ENCODE measurements at regions not wholly inside any gene's neighbourhood (a gene's known extent, or its start where the extent isn't known, plus 50 kb on each side); places are given as distances from the start of the nearest gene placed in this dataset.

DNA sequence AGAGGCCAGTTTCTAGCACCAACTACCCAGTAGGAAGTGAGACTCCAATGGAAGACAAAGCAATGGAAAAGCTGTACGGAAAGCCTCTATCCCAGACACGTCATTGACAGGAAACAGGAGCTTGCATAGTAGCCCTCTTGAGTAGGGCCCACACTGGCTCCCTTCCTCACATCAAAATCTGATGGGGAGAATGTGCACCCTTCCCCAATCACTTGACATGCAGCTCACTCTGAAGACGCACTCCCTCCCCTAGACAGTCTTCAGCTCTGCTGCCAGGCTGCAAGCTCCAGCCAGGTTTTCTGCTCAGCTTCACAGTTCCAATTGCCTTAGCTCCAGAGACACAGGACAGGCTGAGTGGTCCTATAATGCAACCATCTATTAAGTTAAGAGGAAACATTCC lies 567.8 kb downstream of the EPHB1 start:
- Mint-ChIP-seq H3K36me3 (ENCODE audit: low read depth) (no peaks in the 10 kb centered on the region), H3K4me1 (no peaks in the 10 kb centered on the region), H3K4me3 (no peak overlapping the region), H3K27me3 (no peaks in the 10 kb centered on the region), H3K27ac (no peak overlapping the region), H3K9me3 (ENCODE audit: low read depth) (no peaks in the 10 kb centered on the region)
- POLR2A ChIA-PET, result no interaction called here
- intact Hi-C loops (cut with DNase I, micrococcal nuclease), result no loop called here
- ATAC-seq (no peak), DNase-seq (no peak)
- CTCF ChIA-PET, result no interaction called here

DNA sequence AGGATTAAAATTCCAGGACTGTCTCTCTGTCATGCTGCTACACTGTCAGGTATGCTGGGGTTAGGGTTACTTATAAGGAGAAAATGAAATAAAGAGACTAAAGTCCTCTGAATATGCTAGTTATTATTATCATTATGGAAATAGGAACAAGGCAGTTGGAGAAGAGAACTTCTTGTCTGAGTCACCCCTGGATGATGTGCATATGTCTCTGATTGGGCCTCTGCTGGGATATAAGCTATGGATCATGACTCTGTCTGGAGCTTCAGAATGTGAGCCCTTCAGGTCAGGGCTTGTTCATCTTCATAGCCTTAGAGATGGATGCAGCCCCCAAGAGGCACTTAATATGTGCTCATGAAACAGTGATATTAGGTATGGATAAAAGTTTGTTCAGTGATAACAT lies 569.6 kb downstream of the EPHB1 start:
- no peak overlapping the region for H3K27ac Mint-ChIP-seq
- no peaks in the 10 kb centered on the region for H3K27me3 Mint-ChIP-seq
- no peak overlapping the region for H3K4me3 Mint-ChIP-seq
- H3K36me3 Mint-ChIP-seq (ENCODE audit: low read depth), result no peaks in the 10 kb centered on the region
- no peak for DNase-seq
- CTCF ChIA-PET, result no interaction called here
- POLR2A ChIA-PET, result no interaction called here
- no peaks in the 10 kb centered on the region for H3K9me3 Mint-ChIP-seq (ENCODE audit: low read depth)
- no peaks in the 10 kb centered on the region for H3K4me1 Mint-ChIP-seq
- intact Hi-C loops (cut with DNase I, micrococcal nuclease), result no loop called here
- no peak for ATAC-seq

DNA sequence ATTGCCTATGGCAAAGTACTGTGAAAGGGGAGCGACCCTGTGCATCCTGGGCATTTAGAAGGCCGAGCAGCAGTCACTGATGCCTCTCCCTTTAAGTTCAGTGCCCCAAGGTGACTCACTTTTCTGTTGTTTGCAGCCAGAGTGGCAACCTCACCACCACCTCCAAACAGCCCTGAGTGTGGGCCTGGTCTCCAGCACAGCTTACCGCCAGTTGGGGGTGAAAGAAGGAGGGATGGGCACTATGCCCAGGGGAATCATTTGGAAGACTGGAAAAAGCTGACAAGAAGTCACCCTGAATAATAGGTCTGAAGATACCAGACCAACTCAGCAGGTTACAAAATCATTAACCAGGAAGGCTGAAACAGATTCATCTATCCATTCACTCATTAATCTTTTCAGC lies 571.8 kb downstream of the EPHB1 start:
- H3K27ac Mint-ChIP-seq, result no peak overlapping the region
- ATAC-seq, result no peak
- intact Hi-C loops (cut with DNase I, micrococcal nuclease), result no loop called here
- POLR2A ChIA-PET, result interaction anchor here (0.6 to 0.7 kb wide), 2 partner anchors 8 kb away, joined by 3 to 4 read pairs; no protein-coding TSS in a partner anchor
- H3K9me3 Mint-ChIP-seq (ENCODE audit: low read depth), result no peaks in the 10 kb centered on the region
- DNase-seq, result no peak
- no peaks in the 10 kb centered on the region for H3K27me3 Mint-ChIP-seq
- no peaks in the 10 kb centered on the region for H3K36me3 Mint-ChIP-seq (ENCODE audit: low read depth)
- H3K4me3 Mint-ChIP-seq, result no peak overlapping the region
- no peaks in the 10 kb centered on the region for H3K4me1 Mint-ChIP-seq
- CTCF ChIA-PET, result interaction anchor here (0.7 kb wide), 1 partner anchor 664 kb away, joined by 3 read pairs; no protein-coding TSS in a partner anchor

DNA sequence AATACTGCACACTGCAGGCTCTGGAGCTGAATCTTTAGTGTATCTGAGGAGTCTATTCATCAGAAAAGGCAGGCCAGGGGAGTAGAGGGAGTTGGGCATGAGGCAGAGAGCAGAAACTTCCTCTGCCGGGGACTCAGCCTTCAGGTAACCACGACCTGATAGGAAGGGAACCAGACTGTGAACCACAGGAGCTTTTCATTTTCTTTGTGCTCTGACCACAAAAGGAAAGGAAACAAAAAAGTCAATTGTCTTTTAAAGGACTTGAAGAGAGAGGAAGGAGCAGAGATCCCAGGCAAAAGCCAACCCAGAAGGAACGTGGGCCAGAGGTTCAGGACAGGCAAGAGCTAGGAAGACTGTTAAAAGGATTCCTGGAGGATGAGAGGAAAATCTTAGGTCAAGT lies 573.3 kb downstream of the EPHB1 start:
- Mint-ChIP-seq H3K4me1 (no peaks in the 10 kb centered on the region), H3K36me3 (ENCODE audit: low read depth) (no peaks in the 10 kb centered on the region), H3K9me3 (ENCODE audit: low read depth) (no peaks in the 10 kb centered on the region), H3K27me3 (no peaks in the 10 kb centered on the region), H3K4me3 (no peak overlapping the region), H3K27ac (no peak overlapping the region)
- ATAC-seq, result no peak
- CTCF ChIA-PET, result no interaction called here
- POLR2A ChIA-PET, result no interaction called here
- no peak for DNase-seq
- intact Hi-C loops (cut with DNase I, micrococcal nuclease), result no loop called here

DNA sequence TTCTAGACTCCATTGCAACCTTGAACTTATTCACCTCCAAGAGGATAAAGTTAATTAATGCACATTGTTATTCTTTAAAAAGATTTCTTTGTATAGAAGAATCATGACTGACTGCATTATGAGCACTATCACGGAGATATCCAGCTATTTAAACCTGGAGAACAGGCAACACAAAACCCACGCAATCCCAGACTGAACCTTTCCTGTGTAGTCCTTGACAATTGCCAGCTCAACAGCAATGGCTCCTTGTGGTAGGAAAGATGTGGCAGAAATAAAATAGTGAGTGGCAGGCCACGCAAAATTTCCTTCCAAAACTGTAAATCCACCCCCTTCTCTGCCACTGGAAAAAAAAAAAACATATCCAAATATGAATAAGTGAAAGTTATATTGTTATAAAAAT lies 573.7 kb downstream of the EPHB1 start:
- Mint-ChIP-seq H3K4me1 (no peaks in the 10 kb centered on the region), H3K4me3 (no peak overlapping the region), H3K27me3 (no peaks in the 10 kb centered on the region), H3K36me3 (ENCODE audit: low read depth) (no peaks in the 10 kb centered on the region), H3K9me3 (ENCODE audit: low read depth) (no peaks in the 10 kb centered on the region), H3K27ac (no peak overlapping the region)
- no peak for DNase-seq
- ChIA-PET CTCF (no interaction called here), POLR2A (no interaction called here)
- intact Hi-C loops (cut with DNase I, micrococcal nuclease), result no loop called here
- ATAC-seq, result no peak

DNA sequence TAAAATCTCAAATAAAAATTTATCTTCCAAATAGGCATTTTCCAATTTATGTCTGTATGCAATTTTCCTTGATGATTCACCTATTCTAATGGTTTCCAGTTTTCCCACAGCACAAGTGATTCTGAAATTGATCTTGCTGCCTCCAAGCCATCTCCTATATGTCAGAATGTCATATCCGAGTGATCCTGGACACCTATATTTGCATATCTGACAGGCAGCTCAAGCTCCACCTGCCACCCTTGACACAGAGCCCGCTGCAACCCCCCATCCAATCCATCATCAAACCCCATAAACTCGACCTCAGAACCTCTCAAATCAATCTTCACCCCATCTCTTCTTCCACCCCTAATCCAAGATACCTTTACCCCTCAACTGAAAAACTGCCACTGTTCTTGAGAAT lies 579.5 kb downstream of the EPHB1 start:
- no peak for DNase-seq
- Mint-ChIP-seq H3K4me3 (no peak overlapping the region), H3K36me3 (ENCODE audit: low read depth) (no peaks in the 10 kb centered on the region), H3K27me3 (peaks cover 3% of the 10 kb centered on the region), H3K4me1 (no peaks in the 10 kb centered on the region), H3K9me3 (ENCODE audit: low read depth) (peaks cover 10% of the 10 kb centered on the region), H3K27ac (no peak overlapping the region)
- intact Hi-C loops (cut with DNase I, micrococcal nuclease), result no loop called here
- ATAC-seq, result no peak
- POLR2A ChIA-PET, result no interaction called here
- CTCF ChIA-PET, result no interaction called here

DNA sequence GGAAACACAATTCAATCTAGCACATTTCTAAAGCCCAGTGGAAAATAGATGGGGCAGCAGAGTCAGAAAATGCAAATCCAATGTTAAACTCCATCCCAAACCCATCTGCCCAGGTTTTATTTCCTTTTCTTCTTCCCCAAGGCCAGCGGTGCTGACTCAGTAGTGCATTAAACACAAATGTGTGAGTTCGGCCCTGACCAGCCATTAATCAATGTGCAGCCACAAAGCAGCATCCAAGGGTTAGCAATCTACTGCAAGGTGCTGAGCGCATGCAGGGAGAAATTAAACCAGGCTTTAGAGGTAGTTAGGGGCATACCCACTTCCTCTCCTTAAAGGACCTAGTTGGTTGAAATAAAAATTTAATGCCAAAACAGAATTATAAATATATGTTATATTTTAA lies 583.3 kb upstream of the PPP2R3A start:
- DNase-seq (no peak), ATAC-seq (no peak)
- ChIA-PET CTCF (no interaction called here), POLR2A (no interaction called here)
- intact Hi-C loops (cut with DNase I, micrococcal nuclease), result no loop called here
- H3K36me3 Mint-ChIP-seq (ENCODE audit: low read depth), result no peaks in the 10 kb centered on the region
- no peaks in the 10 kb centered on the region for H3K9me3 Mint-ChIP-seq (ENCODE audit: low read depth)
- H3K27me3 Mint-ChIP-seq, result no peaks in the 10 kb centered on the region
- H3K27ac Mint-ChIP-seq, result no peak overlapping the region
- H3K4me3 Mint-ChIP-seq, result no peak overlapping the region
- no peaks in the 10 kb centered on the region for H3K4me1 Mint-ChIP-seq

DNA sequence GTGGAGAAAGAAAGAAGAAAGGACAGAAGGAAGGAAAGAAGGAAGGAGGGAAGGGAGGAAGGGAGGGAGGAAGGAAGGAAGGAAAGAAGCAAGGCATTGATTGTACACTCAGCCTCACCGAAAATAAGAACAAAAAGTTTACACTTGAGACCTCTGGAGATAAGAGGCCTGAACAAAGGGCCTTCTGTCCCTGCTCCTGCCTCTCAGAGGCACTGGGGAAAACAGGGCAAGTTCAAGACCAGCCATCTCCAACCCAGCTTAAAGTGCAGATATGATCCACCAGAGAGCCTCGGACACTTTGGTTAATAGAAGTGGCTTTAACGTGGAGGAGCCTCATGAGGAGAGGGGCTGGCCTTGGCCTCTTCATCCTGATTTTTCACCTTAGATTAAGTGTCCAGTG lies 582.9 kb upstream of the PPP2R3A start:
- H3K27ac Mint-ChIP-seq, result no peak overlapping the region
- no peaks in the 10 kb centered on the region for H3K36me3 Mint-ChIP-seq (ENCODE audit: low read depth)
- ATAC-seq (no peak), DNase-seq (no peak)
- intact Hi-C loops (cut with DNase I, micrococcal nuclease), result no loop called here
- ChIA-PET POLR2A (no interaction called here), CTCF (no interaction called here)
- H3K27me3 Mint-ChIP-seq, result no peaks in the 10 kb centered on the region
- H3K9me3 Mint-ChIP-seq (ENCODE audit: low read depth), result no peaks in the 10 kb centered on the region
- H3K4me1 Mint-ChIP-seq, result no peaks in the 10 kb centered on the region
- no peak overlapping the region for H3K4me3 Mint-ChIP-seq

DNA sequence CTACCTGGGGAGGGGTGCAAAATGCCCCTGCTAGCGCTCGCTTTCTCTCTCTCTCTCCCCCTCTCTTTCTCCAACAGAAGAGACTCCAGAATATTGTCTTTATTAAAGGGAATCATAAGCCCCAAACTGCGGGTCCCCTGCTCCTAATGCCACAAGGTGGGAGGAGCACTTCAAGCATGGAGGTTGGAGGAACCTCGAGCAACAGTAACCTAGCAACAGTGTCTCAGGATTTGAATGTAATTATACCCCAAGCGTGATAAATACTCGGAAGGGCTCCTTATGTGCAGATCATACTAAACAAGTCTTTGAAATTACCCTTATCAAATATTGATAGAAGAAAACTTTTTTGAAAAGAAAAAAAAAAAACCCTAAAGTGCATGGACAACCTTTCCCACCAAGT lies 582.2 kb upstream of the PPP2R3A start:
- Mint-ChIP-seq H3K27ac (no peak overlapping the region), H3K9me3 (ENCODE audit: low read depth) (no peaks in the 10 kb centered on the region), H3K4me1 (no peaks in the 10 kb centered on the region), H3K36me3 (ENCODE audit: low read depth) (no peaks in the 10 kb centered on the region), H3K4me3 (no peak overlapping the region), H3K27me3 (no peaks in the 10 kb centered on the region)
- POLR2A ChIA-PET, result no interaction called here
- intact Hi-C loops (cut with DNase I, micrococcal nuclease), result no loop called here
- no peak for DNase-seq
- no peak for ATAC-seq
- CTCF ChIA-PET, result no interaction called here

DNA sequence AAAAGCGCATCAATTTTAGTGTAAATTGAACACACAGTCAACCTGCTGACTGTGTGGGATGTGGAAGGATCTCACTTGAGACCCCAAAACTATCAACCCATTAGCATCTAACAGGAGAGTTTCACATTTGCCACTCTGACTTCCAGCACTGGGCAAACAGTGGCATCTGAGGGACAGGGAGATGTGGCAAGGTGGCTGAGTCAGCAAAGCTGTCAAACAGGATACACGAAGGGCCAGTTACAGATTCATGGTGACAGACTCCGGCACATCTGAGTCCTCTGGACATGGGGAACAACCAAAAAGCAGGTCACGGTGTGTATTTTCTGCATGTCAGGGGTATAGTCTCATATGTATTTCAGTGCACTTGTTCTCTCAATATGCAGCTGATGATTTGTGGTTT lies 573.4 kb upstream of the PPP2R3A start:
- POLR2A ChIA-PET, result no interaction called here
- Mint-ChIP-seq H3K4me3 (no peak overlapping the region), H3K36me3 (ENCODE audit: low read depth) (no peaks in the 10 kb centered on the region), H3K27me3 (no peaks in the 10 kb centered on the region), H3K4me1 (no peaks in the 10 kb centered on the region), H3K9me3 (ENCODE audit: low read depth) (peaks cover 9% of the 10 kb centered on the region), H3K27ac (no peak overlapping the region)
- ATAC-seq (no peak), DNase-seq (no peak)
- intact Hi-C loops (cut with DNase I, micrococcal nuclease), result no loop called here
- CTCF ChIA-PET, result no interaction called here

DNA sequence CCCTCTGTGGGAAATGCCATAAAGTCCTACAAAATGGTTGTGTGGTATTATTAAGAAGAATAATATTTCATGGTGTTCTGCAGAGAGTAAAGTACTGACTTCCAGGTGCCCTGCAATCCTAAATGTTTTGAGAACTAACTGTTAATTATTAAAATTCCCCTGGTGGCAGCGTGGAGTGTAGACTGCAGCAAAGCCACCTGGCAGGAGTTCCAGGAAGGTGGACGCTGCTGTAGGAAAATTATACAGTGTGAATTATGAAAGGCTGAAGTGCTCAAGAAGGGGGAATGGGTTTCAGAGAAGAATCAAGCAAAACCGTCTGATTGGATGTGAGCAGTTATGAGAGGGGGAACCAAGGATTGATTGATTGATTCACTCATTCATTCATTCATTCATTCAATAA lies 572.4 kb upstream of the PPP2R3A start:
- DNase-seq, result no peak
- ATAC-seq, result no peak
- Mint-ChIP-seq H3K4me3 (no peak overlapping the region), H3K27me3 (no peaks in the 10 kb centered on the region), H3K36me3 (ENCODE audit: low read depth) (no peaks in the 10 kb centered on the region), H3K27ac (no peak overlapping the region), H3K9me3 (ENCODE audit: low read depth) (peaks cover 9% of the 10 kb centered on the region), H3K4me1 (no peaks in the 10 kb centered on the region)
- ChIA-PET CTCF (no interaction called here), POLR2A (no interaction called here)
- intact Hi-C loops (cut with DNase I, micrococcal nuclease), result no loop called here

DNA sequence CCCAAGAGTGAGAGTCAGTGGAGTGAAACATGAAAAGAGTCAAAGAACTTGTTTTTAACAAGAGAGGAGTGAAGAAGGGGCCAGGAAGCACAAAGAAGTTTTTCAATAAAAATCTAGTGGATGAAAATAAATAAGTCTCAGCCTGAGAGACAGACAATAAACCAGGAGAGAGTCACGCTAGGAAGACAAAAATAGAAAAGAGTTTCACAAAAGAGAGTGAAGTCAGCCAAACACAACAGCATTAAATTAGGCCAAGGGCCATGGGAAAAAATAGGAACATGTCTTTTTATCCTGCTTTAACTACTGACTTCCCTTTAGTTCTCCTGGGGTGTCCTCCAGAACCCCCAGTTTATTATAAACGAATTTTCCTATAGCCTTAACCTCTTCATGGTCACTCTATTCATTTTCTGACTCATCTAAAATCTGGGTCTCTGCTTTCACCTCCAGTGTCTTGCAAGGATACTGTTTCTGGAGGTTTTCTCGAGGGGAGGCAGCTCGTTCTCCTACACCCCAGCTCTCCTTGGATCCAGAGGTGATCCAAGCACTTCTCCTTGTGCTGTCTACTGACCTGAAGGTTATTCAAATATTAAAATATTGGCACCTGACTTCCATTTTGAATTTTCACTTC lies 571.5 kb upstream of the PPP2R3A start:
- intact Hi-C loops (cut with DNase I, micrococcal nuclease), result no loop called here

DNA sequence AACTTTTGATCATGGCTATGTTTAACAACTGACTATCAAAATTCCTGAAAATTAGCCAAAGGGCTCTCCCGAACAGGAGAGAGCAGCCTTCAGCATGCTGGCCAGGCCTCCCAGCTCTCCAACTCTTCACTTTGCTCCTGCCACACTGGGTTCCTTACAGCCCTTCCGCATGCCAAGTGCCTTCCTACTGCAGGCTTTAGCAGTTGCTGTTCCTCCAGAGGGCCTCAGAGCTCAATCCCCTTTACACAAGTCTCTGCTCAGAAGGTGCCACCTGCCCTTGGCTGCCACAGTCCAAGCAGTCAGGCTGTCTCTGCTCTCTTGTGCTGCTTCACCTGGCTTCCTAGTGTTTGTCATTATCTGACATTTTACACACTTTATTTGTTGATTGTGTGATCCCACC lies 553.1 kb upstream of the PPP2R3A start:
- Mint-ChIP-seq H3K27ac (no peak overlapping the region), H3K27me3 (no peaks in the 10 kb centered on the region), H3K9me3 (ENCODE audit: low read depth) (no peaks in the 10 kb centered on the region), H3K4me3 (no peak overlapping the region), H3K4me1 (no peaks in the 10 kb centered on the region), H3K36me3 (ENCODE audit: low read depth) (no peaks in the 10 kb centered on the region)
- intact Hi-C loops (cut with DNase I, micrococcal nuclease), result no loop called here
- DNase-seq, result no peak
- POLR2A ChIA-PET, result no interaction called here
- no peak for ATAC-seq
- CTCF ChIA-PET, result interaction anchor here (0.6 to 0.7 kb wide), 2 partner anchors 30 to 75 kb away, joined by 3 read pairs; no protein-coding TSS in a partner anchor

More for the DNA sequence above, 571.5 kb upstream of the PPP2R3A start:
- Mint-ChIP-seq H3K36me3 (ENCODE audit: low read depth) (no peaks in the 10 kb centered on the region), H3K9me3 (ENCODE audit: low read depth) (peaks cover 9% of the 10 kb centered on the region), H3K4me3 (no peak overlapping the region), H3K27ac (no peak overlapping the region), H3K4me1 (no peaks in the 10 kb centered on the region), H3K27me3 (no peaks in the 10 kb centered on the region)
- DNase-seq (no peak), ATAC-seq (no peak)
- POLR2A ChIA-PET, result no interaction called here
- CTCF ChIA-PET, result no interaction called here

Data from activated CD4-positive, alpha-beta T cell treated with anti-CD3 and anti-CD28 coated beads for 36 hours (primary cell).